ENCODE measurements at regions not wholly inside any gene's neighbourhood (a gene's known extent, or its start where the extent isn't known, plus 50 kb on each side); places are given as distances from the start of the nearest gene placed in this dataset.

DNA sequence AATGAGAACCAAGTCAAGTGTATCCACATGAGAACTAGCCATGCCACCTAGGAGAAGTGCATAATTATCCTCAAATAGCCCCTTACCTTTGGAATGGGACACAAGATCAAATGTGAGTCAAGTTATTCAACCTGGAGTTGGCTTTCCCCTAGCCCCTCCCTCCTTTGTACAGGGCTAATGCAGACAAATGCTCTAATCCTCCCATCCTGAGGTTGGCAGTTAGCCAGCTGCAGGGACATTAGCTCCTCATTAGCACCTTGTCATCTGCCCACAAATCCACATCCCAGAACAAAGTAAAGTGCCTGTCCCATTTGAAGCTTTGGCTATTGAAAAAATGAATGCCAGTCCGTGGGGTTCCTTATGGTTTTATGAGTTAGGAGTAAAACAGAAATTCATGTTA, 294.1 kb upstream of the FANCL start:
- TF ChIP-seq CTCF (IDR thresholded peaks at IDR 0.05; ENCODE audit: insufficient read depth, low read length) (no peak), POLR2AphosphoS5 (IDR thresholded peaks at IDR 0.05; ENCODE audit: low read depth) (no peak), GABPA (IDR thresholded peaks at IDR 0.05; ENCODE audit: low read depth) (no peak), SPI1 (IDR thresholded peaks at IDR 0.05; ENCODE audit: borderline replicate concordance, low read depth) (no peak)
- TF ChIP-seq, protein P1, sequence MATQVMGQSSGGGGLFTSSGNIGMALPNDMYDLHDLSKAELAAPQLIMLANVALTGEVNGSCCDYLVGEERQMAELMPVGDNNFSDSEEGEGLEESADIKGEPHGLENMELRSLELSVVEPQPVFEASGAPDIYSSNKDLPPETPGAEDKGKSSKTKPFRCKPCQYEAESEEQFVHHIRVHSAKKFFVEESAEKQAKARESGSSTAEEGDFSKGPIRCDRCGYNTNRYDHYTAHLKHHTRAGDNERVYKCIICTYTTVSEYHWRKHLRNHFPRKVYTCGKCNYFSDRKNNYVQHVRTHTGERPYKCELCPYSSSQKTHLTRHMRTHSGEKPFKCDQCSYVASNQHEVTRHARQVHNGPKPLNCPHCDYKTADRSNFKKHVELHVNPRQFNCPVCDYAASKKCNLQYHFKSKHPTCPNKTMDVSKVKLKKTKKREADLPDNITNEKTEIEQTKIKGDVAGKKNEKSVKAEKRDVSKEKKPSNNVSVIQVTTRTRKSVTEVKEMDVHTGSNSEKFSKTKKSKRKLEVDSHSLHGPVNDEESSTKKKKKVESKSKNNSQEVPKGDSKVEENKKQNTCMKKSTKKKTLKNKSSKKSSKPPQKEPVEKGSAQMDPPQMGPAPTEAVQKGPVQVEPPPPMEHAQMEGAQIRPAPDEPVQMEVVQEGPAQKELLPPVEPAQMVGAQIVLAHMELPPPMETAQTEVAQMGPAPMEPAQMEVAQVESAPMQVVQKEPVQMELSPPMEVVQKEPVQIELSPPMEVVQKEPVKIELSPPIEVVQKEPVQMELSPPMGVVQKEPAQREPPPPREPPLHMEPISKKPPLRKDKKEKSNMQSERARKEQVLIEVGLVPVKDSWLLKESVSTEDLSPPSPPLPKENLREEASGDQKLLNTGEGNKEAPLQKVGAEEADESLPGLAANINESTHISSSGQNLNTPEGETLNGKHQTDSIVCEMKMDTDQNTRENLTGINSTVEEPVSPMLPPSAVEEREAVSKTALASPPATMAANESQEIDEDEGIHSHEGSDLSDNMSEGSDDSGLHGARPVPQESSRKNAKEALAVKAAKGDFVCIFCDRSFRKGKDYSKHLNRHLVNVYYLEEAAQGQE (IDR thresholded peaks at IDR 0.05; ENCODE audit: insufficient replicate concordance, low read depth): no peak

Measured in HL-60 (cell line).